GM12875 (cell line): ENCODE measurements at regions not wholly inside any gene's neighbourhood (a gene's known extent, or its start where the extent isn't known, plus 50 kb on each side); places are given as distances from the start of the nearest gene placed in this dataset.

ENCODE experiments used
- H3K4me3 ChIP-seq: one replicate; pipeline ENCODE4 v1.5.1; 2011; ENCODE audit warnings: low read depth, low read length, control low read depth
- CTCF ChIP-seq: IDR thresholded peaks from 2 replicates; pipeline ENCODE4 v1.5.1; 2011; ENCODE audit warnings: low read depth, mild to moderate bottlenecking, control low read depth, inconsistent platforms, low read length, moderate library complexity, borderline replicate concordance; ENCODE audit not compliant: insufficient read depth

- H3K4me3 ChIP-seq, result no peak overlapping the region
- no peak for TF ChIP-seq CTCF
Measured at GRCh38 chr13:99042521-99043250, 64.8 kb upstream of the DOCK9 start.

GRCh38 chr13:99043831-99044231, 66.0 kb upstream of the DOCK9 start:
- no peak for TF ChIP-seq CTCF

GRCh38 chr13:99044764-99045163, 66.9 kb upstream of the DOCK9 start:
- no peak for TF ChIP-seq CTCF
- H3K4me3 ChIP-seq, result no peak overlapping the region

More at GRCh38 chr13:99043831-99044231, 66.0 kb upstream of the DOCK9 start:
- no peak overlapping the region for H3K4me3 ChIP-seq

- TF ChIP-seq CTCF, result no peak
- no peak overlapping the region for H3K4me3 ChIP-seq
Measured at GRCh38 chr13:99045396-99045795, 67.5 kb upstream of the DOCK9 start.

GRCh38 chr13:99046851-99047250, 69.0 kb upstream of the DOCK9 start:
- no peak overlapping the region for H3K4me3 ChIP-seq
- no peak for TF ChIP-seq CTCF

- H3K4me3 ChIP-seq, result no peak overlapping the region
- TF ChIP-seq CTCF, result no peak
Measured at GRCh38 chr13:99050983-99051488, 73.2 kb upstream of the DOCK9 start.
